H1 (cell line): ENCODE measurements at regions not wholly inside any gene's neighbourhood (a gene's known extent, or its start where the extent isn't known, plus 50 kb on each side); places are given as distances from the start of the nearest gene placed in this dataset.

Source experiments
- CTCF ChIA-PET: fragments of 300-600 bp; sonication (Branson Sonifier 250); formaldehyde crosslinking; loops from one replicate; lab custom pipeline; 2021; ENCODE audit not compliant: partially characterized antibody; lab: Charles Lee
- POLR2A ChIA-PET: fragments of 300-600 bp; sonication (Branson Sonifier 250); formaldehyde crosslinking; loops from one replicate; lab custom pipeline; 2021; ENCODE audit warnings: inconsistent platforms; ENCODE audit not compliant: partially characterized antibody; lab: Charles Lee
- DNase-seq, 2 experiments: peaks; one replicate each; pipeline versions ENCODE4 v3.0.0 to v3.0.0-alpha.2; 2010 to 2022; ENCODE audit warnings: low spot score in 2 of 2, low read depth in 1 of 2, mixed read lengths in 1 of 2
- FAIRE-seq: peaks from 2 replicates; lab custom pipeline; 2011; peaks lifted over from hg19 to GRCh38; lab: Jason Lieb, UNC
- H2AFZ ChIP-seq: 2 replicates; pipeline ENCODE4 v1.8.1; 2012; ENCODE audit warnings: low read length, inconsistent platforms
- H2AK5ac ChIP-seq: 2 replicates; pipeline ENCODE4 v1.6.1; 2013; ENCODE audit warnings: low read depth, low read length
- H2BK120ac ChIP-seq: replicated peaks from 2 replicates; pipeline ENCODE3; 2013; ENCODE audit warnings: low read depth, low read length, inconsistent platforms
- H2BK12ac ChIP-seq: 2 replicates; pipeline ENCODE4 v1.6.1; 2013; ENCODE audit warnings: low read depth, low read length
- H2BK15ac ChIP-seq: 2 replicates; pipeline ENCODE4 v1.6.1; 2013; ENCODE audit warnings: low read length
- H2BK20ac ChIP-seq: 2 replicates; pipeline ENCODE4 v1.6.1; 2013; ENCODE audit warnings: low read length
- H2BK5ac ChIP-seq: 2 replicates; pipeline ENCODE4 v1.6.1; 2013; ENCODE audit warnings: low read depth, low read length
- H3K14ac ChIP-seq: 2 replicates; pipeline ENCODE4 v1.6.1; 2013; ENCODE audit warnings: inconsistent platforms; ENCODE audit not compliant: insufficient read length
- H3K18ac ChIP-seq: 2 replicates; pipeline ENCODE4 v1.6.1; 2013; ENCODE audit warnings: low read length; ENCODE audit errors: extremely low read depth
- H3K23ac ChIP-seq: 2 replicates; pipeline ENCODE4 v1.6.1; 2013; ENCODE audit warnings: inconsistent platforms; ENCODE audit not compliant: insufficient read length
- H3K23me2 ChIP-seq: 2 replicates; pipeline ENCODE4 v1.6.1; 2013; ENCODE audit warnings: low read depth, low read length
- H3K27ac ChIP-seq: 2 replicates; pipeline ENCODE4 v1.6.1; 2011; ENCODE audit warnings: low read depth, low read length, inconsistent platforms
- H3K27me3 ChIP-seq, 4 experiments: replicated peaks in 1 of 4; 1 replicate in 1 of 4; 2 replicates in 3 of 4; pipeline versions ENCODE4 v1.6.1 to v1.8.1; 2011 to 2013; ENCODE audit warnings: low read length in 3 of 4, mild to moderate bottlenecking in 3 of 4, inconsistent platforms in 2 of 4, mixed read lengths in 2 of 4, moderate library complexity in 1 of 4; ENCODE audit not compliant: control insufficient read depth in 3 of 4, insufficient read depth in 3 of 4; ENCODE audit errors: extremely low read depth in 1 of 4
- H3K36me3 ChIP-seq, 4 experiments: 2 replicates each; pipeline versions ENCODE4 v1.6.1 to v1.8.1; 2011 to 2013; ENCODE audit warnings: mild to moderate bottlenecking in 4 of 4, low read length in 3 of 4, moderate library complexity in 2 of 4, control low read depth in 1 of 4, inconsistent platforms in 1 of 4; ENCODE audit not compliant: insufficient read depth in 4 of 4, control insufficient read depth in 2 of 4
- H3K4ac ChIP-seq: replicated peaks from 2 replicates; pipeline ENCODE3; 2013; ENCODE audit warnings: low read length, low read depth, mixed read lengths, inconsistent platforms; ENCODE audit not compliant: insufficient read length
- H3K4me1 ChIP-seq, 4 experiments: replicated peaks in 1 of 4; 1 replicate in 1 of 4; 2 replicates in 3 of 4; pipeline versions ENCODE4 v1.6.1 to v1.8.1; 2011 to 2013; ENCODE audit warnings: low read length in 3 of 4, inconsistent platforms in 2 of 4, mixed read lengths in 1 of 4; ENCODE audit not compliant: insufficient read depth in 4 of 4, control insufficient read depth in 3 of 4
- H3K4me2 ChIP-seq, 2 experiments: 2 replicates each; pipeline versions ENCODE4 v1.6.1 to v1.8.1; 2011 to 2013; ENCODE audit warnings: low read depth in 2 of 2, low read length in 2 of 2, control low read depth in 1 of 2, inconsistent platforms in 1 of 2, mild to moderate bottlenecking in 1 of 2; ENCODE audit not compliant: insufficient read depth in 1 of 2
- H3K4me3 ChIP-seq, 4 experiments: fragments of 200-600, 300-600 bp in 1 of 4; sonication (generic), shearing (Covaris generic), sonication (Bioruptor Twin) in 1 of 4; 2 replicates each; pipeline versions ENCODE4 v1.5.1 to v1.8.1; 2011 to 2016; ENCODE audit warnings: low read length in 4 of 4, low read depth in 3 of 4, control low read depth in 2 of 4, inconsistent platforms in 2 of 4, mild to moderate bottlenecking in 2 of 4, mixed read lengths in 1 of 4, moderate library complexity in 1 of 4; ENCODE audit not compliant: insufficient read depth in 2 of 4; ENCODE audit errors: extremely low read depth in 1 of 4
- H3K56ac ChIP-seq: replicated peaks from 2 replicates; pipeline ENCODE3; 2013; ENCODE audit warnings: low read depth, mild to moderate bottlenecking, mixed read lengths, low read length, inconsistent platforms; ENCODE audit not compliant: insufficient read length
- H3K79me1 ChIP-seq: 2 replicates; pipeline ENCODE4 v1.6.1; 2013; ENCODE audit warnings: low read depth, low read length, control low read depth
- H3K79me2 ChIP-seq, 2 experiments: 2 replicates each; pipeline versions ENCODE4 v1.6.1 to v1.8.1; 2012 to 2013; ENCODE audit warnings: low read length in 2 of 2, mild to moderate bottlenecking in 2 of 2, inconsistent platforms in 1 of 2; ENCODE audit not compliant: insufficient read depth in 2 of 2, control insufficient read depth in 1 of 2
- H3K9ac ChIP-seq, 4 experiments: replicated peaks in 1 of 4; 1 replicate in 1 of 4; 2 replicates in 3 of 4; pipeline versions ENCODE4 v1.6.1 to v1.8.1; 2011 to 2013; ENCODE audit warnings: low read depth in 3 of 4, low read length in 3 of 4, control low read depth in 2 of 4, mild to moderate bottlenecking in 2 of 4, moderate library complexity in 2 of 4, inconsistent platforms in 1 of 4; ENCODE audit errors: extremely low read depth in 1 of 4
- H3K9me3 ChIP-seq, 2 experiments: 2 replicates each; pipeline versions ENCODE4 v1.6.1 to v1.8.1; 2012 to 2013; ENCODE audit warnings: mild to moderate bottlenecking in 2 of 2, moderate library complexity in 2 of 2, control low read depth in 1 of 2, inconsistent platforms in 1 of 2, low read depth in 1 of 2, low read length in 1 of 2, mixed read lengths in 1 of 2; ENCODE audit not compliant: insufficient read depth in 2 of 2
- H4K20me1 ChIP-seq, 2 experiments: replicated peaks in 1 of 2; 2 replicates each; pipeline versions ENCODE3 to v1.8.1; 2011 to 2013; ENCODE audit warnings: inconsistent platforms in 2 of 2, low read length in 2 of 2, mild to moderate bottlenecking in 1 of 2; ENCODE audit not compliant: insufficient read depth in 2 of 2, control insufficient read depth in 1 of 2
- H4K5ac ChIP-seq: 2 replicates; pipeline ENCODE4 v1.6.1; 2013; ENCODE audit warnings: low read length, low read depth, mixed read lengths, inconsistent platforms; ENCODE audit not compliant: insufficient read length
- H4K8ac ChIP-seq: 2 replicates; pipeline ENCODE4 v1.8.0; 2013; ENCODE audit warnings: mild to moderate bottlenecking, moderate library complexity, low read length, inconsistent platforms; ENCODE audit not compliant: insufficient read depth; ENCODE audit errors: extremely low read depth
- H4K91ac ChIP-seq: replicated peaks from 2 replicates; pipeline ENCODE3; 2013; ENCODE audit warnings: low read length, mixed read lengths, inconsistent platforms; ENCODE audit not compliant: insufficient read length
- BACH1 ChIP-seq: IDR thresholded peaks from 2 replicates; pipeline ENCODE4 v1.6.1; 2012; ENCODE audit warnings: low read length, improper control_type of control experiment
- CBX8 ChIP-seq: fragments of 300-800, 300-1000 bp; sonication (generic); IDR thresholded peaks from 2 replicates; pipeline ENCODE4 v1.7.1; 2016; ENCODE audit warnings: low read depth, low read length, borderline replicate concordance
- CTBP2 ChIP-seq: IDR thresholded peaks from 2 replicates; pipeline ENCODE4 v1.7.0; 2011; ENCODE audit warnings: borderline replicate concordance, mild to moderate bottlenecking, moderate library complexity, mixed read lengths, low read length; ENCODE audit not compliant: insufficient read depth, insufficient read length
- EP300 ChIP-seq, 2 experiments: IDR thresholded peaks; 1 replicate in 1 of 2; 2 replicates in 1 of 2; pipeline ENCODE4 v1.6.1; 2011 to 2012; ENCODE audit warnings: low read depth in 2 of 2, low read length in 2 of 2, mild to moderate bottlenecking in 2 of 2, borderline replicate concordance in 1 of 2, inconsistent platforms in 1 of 2, moderate library complexity in 1 of 2
- MAX ChIP-seq: IDR thresholded peaks from 2 replicates; pipeline ENCODE4 v1.6.1; 2012; ENCODE audit warnings: inconsistent platforms
- PHF8 ChIP-seq: fragments of 200-600 bp; sonication (generic); conservative IDR thresholded peaks from 2 replicates; pipeline ENCODE4 v1.7.1; 2012; ENCODE audit warnings: low read depth, mild to moderate bottlenecking, inconsistent platforms, low read length, moderate library complexity
- POLR2AphosphoS5 ChIP-seq: IDR thresholded peaks from 2 replicates; pipeline ENCODE4 v1.6.1; 2011; ENCODE audit warnings: low read depth, low read length
- RNF2 ChIP-seq: fragments of 200-900, 300-1000 bp; sonication (generic); IDR thresholded peaks from 2 replicates; pipeline ENCODE4 v1.7.1; 2016; ENCODE audit warnings: borderline replicate concordance, low read depth, mild to moderate bottlenecking, antibody characterized with exemption, low read length; ENCODE audit not compliant: poor library complexity, severe bottlenecking; ENCODE audit errors: missing control alignments
- SP4 ChIP-seq: IDR thresholded peaks from 2 replicates; pipeline ENCODE4 v1.6.1; 2012; ENCODE audit warnings: low read length, inconsistent platforms
- YY1 ChIP-seq: IDR thresholded peaks from 2 replicates; pipeline ENCODE4 v1.6.1; 2011; ENCODE audit warnings: low read depth, mild to moderate bottlenecking, low read length
- ZNF274 ChIP-seq: IDR thresholded peaks from 2 replicates; pipeline ENCODE4 v1.7.0; 2012; ENCODE audit warnings: low read length, borderline replicate concordance; ENCODE audit errors: extremely low read depth
- WGBS, 2 experiments: shearing (Covaris generic) in 1 of 2; methylation state at CpG; one replicate each; pipeline versions ENCODE4 v1.1.6 to v1.1.7; 2013 to 2015; ENCODE audit warnings: low lambda C conversion rate in 2 of 2, mixed read lengths in 2 of 2, inconsistent platforms in 1 of 2, low coverage in 1 of 2, missing lambda C conversion rate in 1 of 2; ENCODE audit not compliant: insufficient replicate concordance in 2 of 2, insufficient coverage in 1 of 2, insufficient read length in 1 of 2; ENCODE audit errors: extremely low coverage in 1 of 2, missing lambda C conversion rate in 1 of 2; 5-methylcytosine and 5-hydroxymethylcytosine counted together

GRCh38 chr5:71932131-71932654, 175.1 kb upstream of the MAP1B start:
- 91% methylated on average over 1 of the region's 1 CpG; no CpG with 5 or more reads in 1 of the 2 experiments for WGBS, 2 experiments
- TF ChIP-seq CBX8 (no peak), MAX (no peak), CTBP2 (no peak), POLR2AphosphoS5 (no peak), RNF2 (no peak), SP4 (no peak), BACH1 (no peak), EP300 (IDR thresholded peaks at IDR 0.05; ENCODE audit: borderline replicate concordance in 1 of 2, low read depth in 2 of 2, low read length in 2 of 2) (no peak), PHF8 (no peak), ZNF274 (no peak), YY1 (no peak)

More at GRCh38 chr5:71932131-71932654, 175.1 kb upstream of the MAP1B start:
- no peaks in the 10 kb centered on the region; a peak in 1 of 4 replicates for H3K9me3 ChIP-seq
- no peaks in the 10 kb centered on the region for H3K79me1 ChIP-seq
- FAIRE-seq, result no peak
- no peak for DNase-seq
- H3K27ac ChIP-seq, result no peak overlapping the region
- no peaks in the 10 kb centered on the region for H3K23me2 ChIP-seq
- H3K27me3 ChIP-seq, result no peaks in the 10 kb centered on the region
- H4K8ac ChIP-seq, result no peak overlapping the region; the same call in 1 of the 2 replicates
- H4K5ac ChIP-seq, result no peak overlapping the region
- no peaks in the 10 kb centered on the region for H3K79me2 ChIP-seq
- H2BK12ac ChIP-seq, result no peak overlapping the region; the same call in 1 of the 2 replicates
- no peak overlapping the region for H3K56ac ChIP-seq
- POLR2A ChIA-PET, result interaction anchor here (0.7 kb wide), 1 partner anchor 35 kb away, joined by 3 read pairs; no protein-coding TSS in a partner anchor
- no peak overlapping the region for H4K91ac ChIP-seq
- H2BK20ac ChIP-seq, result no peak overlapping the region
- no peak overlapping the region for H2AK5ac ChIP-seq
- no peak overlapping the region for H3K14ac ChIP-seq
- no peak overlapping the region for H3K23ac ChIP-seq
- H3K4me1 ChIP-seq, result peaks cover 0 to 4% (median 0%) of the 10 kb centered on the region in 4 experiments; a peak in 2 of 7 replicates
- no peaks in the 10 kb centered on the region for H3K36me3 ChIP-seq
- no peak overlapping the region; the same call in 1 of the 2 replicates for H3K18ac ChIP-seq
- H2BK5ac ChIP-seq, result no peak overlapping the region
- H2BK120ac ChIP-seq, result no peak overlapping the region
- H2AFZ ChIP-seq, result no peak overlapping the region
- H3K9ac ChIP-seq, result no peak overlapping the region
- peaks cover 0 to 2% of the 10 kb centered on the region in 2 experiments for H4K20me1 ChIP-seq
- no peak overlapping the region for H3K4me3 ChIP-seq
- no peak overlapping the region for H3K4me2 ChIP-seq
- CTCF ChIA-PET, result interaction anchor here (1.2 kb wide), 1 partner anchor 10 kb away, joined by 4 read pairs; no protein-coding TSS in a partner anchor
- H3K4ac ChIP-seq, result no peak overlapping the region
- no peak overlapping the region for H2BK15ac ChIP-seq
